AG04449 (cell line): ENCODE measurements at regions not wholly inside any gene's neighbourhood (a gene's known extent, or its start where the extent isn't known, plus 50 kb on each side); places are given as distances from the start of the nearest gene placed in this dataset.

Experiments
- CTCF ChIA-PET: fragments of 350-600 bp; formaldehyde crosslinking; extraction: SDS; loops from one replicate; lab custom pipeline; 2021; ENCODE audit warnings: antibody characterized with exemption; lab: Yijun Ruan, JAX
- POLR2A ChIA-PET: fragments of 400-600, 350-600 bp; formaldehyde crosslinking; extraction: SDS; loops from one replicate; lab custom pipeline; 2020; ENCODE audit warnings: antibody characterized with exemption, inconsistent platforms; lab: Yijun Ruan, JAX
- DNase-seq: peaks from one replicate; pipeline ENCODE4 v3.0.0-alpha.2; 2010; ENCODE audit warnings: low read depth, low spot score
- H3K4me3 ChIP-seq: 2 replicates; pipeline ENCODE4 v1.5.1; 2011; ENCODE audit warnings: low read depth, mild to moderate bottlenecking, control low read depth, low read length
- CTCF ChIP-seq: IDR thresholded peaks from one replicate; pipeline ENCODE4 v1.5.1; 2011; ENCODE audit warnings: mild to moderate bottlenecking, moderate library complexity, low read length, control low read depth, inconsistent platforms; ENCODE audit not compliant: insufficient read depth; ENCODE audit errors: missing control alignments

- DNase-seq: no peak
- ChIA-PET CTCF (no interaction called here), POLR2A (no interaction called here)
- TF ChIP-seq CTCF: no peak
- no peak overlapping the region for H3K4me3 ChIP-seq
These were observed 550.0 kb upstream of the TBX3 start for GRCh38 chr12:115233891-115234543.

- CTCF ChIA-PET: no interaction called here
- DNase-seq: peak; percentile 56
- no peak for TF ChIP-seq CTCF
- no peak overlapping the region for H3K4me3 ChIP-seq
- POLR2A ChIA-PET: no interaction called here
These were observed 548.6 kb upstream of the TBX3 start for GRCh38 chr12:115232455-115233156.

GRCh38 chr12:115230606-115231005, 546.6 kb upstream of the TBX3 start:
- H3K4me3 ChIP-seq: no peak overlapping the region
- ChIA-PET CTCF (no interaction called here), POLR2A (no interaction called here)
- no peak for TF ChIP-seq CTCF
- no peak for DNase-seq

- no peak for TF ChIP-seq CTCF
- no peak overlapping the region for H3K4me3 ChIP-seq
- POLR2A ChIA-PET: no interaction called here
- DNase-seq: no peak
- CTCF ChIA-PET: interaction anchor here (0.7 kb wide), 1 partner anchor 602 kb away, joined by 3 read pairs; no protein-coding TSS in a partner anchor
These were observed 545.5 kb upstream of the TBX3 start for GRCh38 chr12:115229517-115229916.

GRCh38 chr12:115228434-115228833, 544.5 kb upstream of the TBX3 start:
- no peak overlapping the region for H3K4me3 ChIP-seq
- no peak for TF ChIP-seq CTCF
- POLR2A ChIA-PET: no interaction called here
- no peak for DNase-seq
- CTCF ChIA-PET: no interaction called here

- no peak for TF ChIP-seq CTCF
- ChIA-PET POLR2A (interaction anchor here (1.1 to 3.3 kb wide), 3 partner anchors 71 to 543 kb away, joined by 3 to 17 read pairs (median 4); partner anchors contain the start of gene TBX3), CTCF (interaction anchor here (0.8 to 1.3 kb wide), 2 partner anchors 526 to 558 kb away, joined by 3 to 5 read pairs; no protein-coding TSS in a partner anchor)
- no peak overlapping the region for H3K4me3 ChIP-seq
- DNase-seq: peak; percentile 77
These were observed 543.2 kb upstream of the TBX3 start for GRCh38 chr12:115227137-115227615.
